HG02943 (cell line): ENCODE measurements at regions not wholly inside any gene's neighbourhood (a gene's known extent, or its start where the extent isn't known, plus 50 kb on each side); places are given as distances from the start of the nearest gene placed in this dataset.

Experiments used
- ATAC-seq: cut with Tn5 transposase; IDR thresholded peaks from one replicate; pipeline ENCODE4 v1.9.1; 2021; ENCODE audit warnings: mild to moderate bottlenecking, low read depth, moderate library complexity; ENCODE audit not compliant: unreplicated experiment

DNA sequence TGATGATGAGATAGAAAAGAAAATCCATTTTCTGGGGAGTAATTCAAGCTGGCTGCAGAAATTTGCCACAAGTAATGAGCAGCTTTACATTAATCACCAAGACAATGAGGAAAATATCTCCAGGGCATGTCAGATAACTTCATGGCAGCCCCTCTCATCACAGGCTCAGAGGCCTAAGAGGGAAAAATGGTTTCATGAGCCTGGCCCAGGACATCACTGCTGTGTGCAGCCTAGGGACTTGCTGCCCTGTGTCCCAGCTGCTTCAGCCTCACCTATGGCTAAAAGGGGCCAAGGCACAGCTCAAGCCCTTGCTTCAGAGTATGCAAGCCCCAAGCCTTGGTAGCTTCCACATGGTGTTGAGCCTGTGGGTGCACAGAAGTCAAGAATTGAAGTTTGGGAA lies 161.7 kb downstream of the OPA1 start:
- no peak for ATAC-seq

DNA sequence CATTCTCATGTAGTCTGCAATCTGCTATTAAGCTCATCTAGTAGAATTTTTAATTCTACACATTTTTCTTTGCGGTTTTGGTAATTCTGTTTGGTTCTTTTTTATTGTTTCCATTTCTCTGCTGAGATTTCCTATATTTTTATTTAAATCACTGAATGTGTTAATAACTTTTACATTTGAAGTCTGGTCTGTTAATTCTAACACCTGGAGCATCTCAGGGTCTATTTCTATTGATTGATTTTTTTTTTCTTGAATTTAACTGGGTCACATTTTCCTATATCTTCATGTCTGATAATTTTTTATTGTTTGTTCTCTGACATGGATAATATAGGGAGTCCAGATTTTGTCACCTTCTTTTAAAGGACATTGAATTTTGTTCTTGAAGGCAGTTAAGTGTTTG lies 163.5 kb downstream of the OPA1 start:
- ATAC-seq = no peak

DNA sequence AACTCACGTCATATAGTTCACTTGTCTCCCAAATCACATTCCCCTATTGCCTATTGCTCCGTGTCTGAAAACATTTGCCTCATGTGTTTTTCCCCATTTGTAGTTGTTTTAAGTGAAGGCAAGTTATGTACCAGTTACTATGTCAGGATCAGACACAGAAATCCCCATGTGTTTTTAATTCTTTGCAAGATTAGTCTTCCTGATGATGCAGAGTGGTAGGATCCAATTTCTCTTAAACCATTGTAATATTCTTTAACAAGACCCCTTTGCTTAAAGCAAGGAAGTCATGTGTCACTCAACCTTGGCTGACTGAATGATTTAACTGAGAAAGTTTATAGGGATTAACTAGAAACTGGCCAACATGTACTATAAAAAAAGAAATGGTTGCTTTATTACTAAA lies 164.4 kb downstream of the OPA1 start:
- no peak for ATAC-seq

DNA sequence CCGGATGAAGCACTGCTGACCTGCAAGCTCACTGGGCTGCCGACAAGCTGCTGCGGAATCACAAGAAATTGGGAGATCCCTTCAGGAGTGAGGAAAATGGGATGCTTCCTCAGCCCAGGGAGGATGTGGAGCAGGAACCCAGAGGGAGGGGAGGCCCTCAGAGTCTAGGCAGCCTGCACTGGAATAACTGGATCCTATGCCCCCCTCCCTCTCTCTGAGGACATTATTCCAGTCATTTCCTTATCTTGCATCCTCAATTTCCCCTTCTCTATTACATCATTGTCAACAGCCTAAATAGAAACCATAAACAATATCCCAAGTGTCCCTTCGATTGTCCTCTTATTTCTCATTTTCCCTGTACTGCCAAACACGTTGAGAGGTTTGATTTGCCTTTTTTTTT lies 169.0 kb downstream of the OPA1 start:
- no peak for ATAC-seq

DNA sequence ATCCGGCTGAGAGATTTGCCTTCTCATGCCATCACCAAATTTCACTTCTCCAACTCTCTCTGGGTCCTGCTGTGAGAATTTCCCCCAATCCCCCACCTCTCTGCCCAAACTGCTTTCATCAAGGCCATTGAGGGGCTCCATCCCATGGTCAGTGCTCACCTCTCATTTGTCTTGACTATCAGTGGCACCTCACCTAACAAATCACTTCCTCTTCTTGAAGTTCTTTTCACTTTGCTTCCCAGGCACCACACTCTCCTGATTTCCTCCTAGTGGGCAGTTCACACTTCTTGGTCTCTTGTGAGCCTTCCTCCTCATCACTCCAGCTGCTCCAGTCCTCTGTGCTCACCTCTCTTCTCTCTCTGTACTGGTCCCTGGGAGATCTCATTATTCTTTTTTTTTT lies 169.6 kb downstream of the OPA1 start:
- no peak for ATAC-seq

DNA sequence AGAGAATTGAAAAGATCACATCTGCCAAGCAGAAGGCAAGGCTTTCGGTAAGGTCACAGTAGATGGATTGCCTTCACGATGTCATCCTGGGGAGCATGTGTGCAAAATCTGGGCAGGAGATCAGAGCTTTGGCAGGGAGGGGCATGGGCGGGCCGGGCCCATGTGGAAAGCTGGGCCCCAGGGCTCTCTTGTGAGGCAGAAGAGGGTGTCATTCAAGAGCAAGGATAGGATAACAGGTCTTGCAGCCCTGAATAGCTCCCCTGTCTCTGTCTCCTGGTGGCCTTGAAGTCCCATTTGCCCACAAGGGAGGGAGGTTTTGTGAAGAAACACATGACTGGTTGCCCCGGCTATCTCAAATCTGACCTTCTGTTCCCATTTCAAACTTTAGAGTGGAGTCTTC lies 172.0 kb downstream of the OPA1 start:
- ATAC-seq = no peak

DNA sequence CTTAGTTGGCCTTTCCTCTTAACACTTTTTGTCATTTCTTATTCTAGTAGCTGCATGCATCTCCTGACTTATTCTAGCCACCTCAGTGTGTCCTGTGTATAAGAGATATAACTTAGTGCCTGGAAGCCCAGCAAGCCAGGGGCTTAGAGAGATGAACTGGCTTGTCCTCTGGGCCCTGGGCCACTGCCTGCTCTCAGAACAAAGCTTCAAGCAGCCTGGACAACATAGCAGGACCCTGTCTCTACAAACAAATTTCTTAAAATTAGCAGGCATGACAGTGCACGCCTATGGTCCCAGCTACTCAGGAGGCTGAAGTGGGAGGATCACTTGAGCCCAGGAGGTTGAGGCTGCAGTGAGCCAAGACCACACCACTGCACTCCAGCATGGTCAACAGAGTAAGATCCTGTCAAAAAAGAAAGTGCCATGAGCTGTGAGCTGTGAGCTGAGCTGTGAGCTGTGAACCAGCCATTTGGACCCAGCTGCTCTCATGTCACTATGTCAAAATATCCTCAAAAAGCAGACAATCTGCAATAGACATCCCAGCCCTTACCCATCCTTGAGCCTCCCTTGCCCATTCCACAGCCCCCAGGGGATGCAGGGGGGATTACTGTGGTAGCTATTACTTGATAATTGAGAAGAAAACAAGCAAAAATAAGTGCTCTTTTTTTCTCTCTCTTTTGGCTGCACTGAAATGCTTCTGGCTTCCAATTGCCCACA lies 174.5 kb downstream of the OPA1 start:
- ATAC-seq = no peak

DNA sequence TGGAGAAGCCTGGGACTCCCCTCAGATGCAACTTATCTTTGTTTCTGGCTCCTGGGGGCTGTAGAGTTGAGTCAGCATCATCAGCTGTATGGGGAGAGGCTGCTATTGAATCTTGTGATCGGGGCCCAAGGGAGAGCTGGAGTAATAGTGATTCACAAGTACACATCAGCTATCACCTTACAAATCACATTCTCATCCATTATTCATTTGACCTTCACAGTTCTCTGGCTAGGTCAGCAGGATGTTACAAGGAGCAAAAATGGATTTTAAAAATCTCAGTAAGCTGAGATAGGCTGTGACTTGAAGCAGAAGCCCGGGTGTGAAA lies 175.0 kb downstream of the OPA1 start:
- no peak for ATAC-seq

DNA sequence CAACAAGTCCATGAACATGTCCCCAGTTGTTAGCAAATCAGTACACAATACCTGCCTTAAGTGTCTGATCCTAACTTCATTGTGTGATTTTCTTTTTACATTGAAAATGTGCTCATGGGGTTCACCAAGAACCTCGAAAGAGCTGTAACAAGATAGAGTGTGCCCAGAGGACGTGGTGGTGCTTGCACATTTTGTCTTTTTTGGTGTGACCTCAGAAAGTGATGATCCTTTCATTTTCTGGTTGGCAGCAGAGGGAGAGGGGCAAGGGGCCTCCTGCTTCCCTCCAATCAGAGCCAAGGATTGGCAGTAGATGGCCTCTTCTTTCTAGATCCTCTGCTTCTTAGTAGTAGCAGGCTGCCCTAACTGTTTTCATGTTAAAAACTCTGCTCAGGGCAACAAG lies 176.4 kb downstream of the OPA1 start:
- ATAC-seq = no peak

DNA sequence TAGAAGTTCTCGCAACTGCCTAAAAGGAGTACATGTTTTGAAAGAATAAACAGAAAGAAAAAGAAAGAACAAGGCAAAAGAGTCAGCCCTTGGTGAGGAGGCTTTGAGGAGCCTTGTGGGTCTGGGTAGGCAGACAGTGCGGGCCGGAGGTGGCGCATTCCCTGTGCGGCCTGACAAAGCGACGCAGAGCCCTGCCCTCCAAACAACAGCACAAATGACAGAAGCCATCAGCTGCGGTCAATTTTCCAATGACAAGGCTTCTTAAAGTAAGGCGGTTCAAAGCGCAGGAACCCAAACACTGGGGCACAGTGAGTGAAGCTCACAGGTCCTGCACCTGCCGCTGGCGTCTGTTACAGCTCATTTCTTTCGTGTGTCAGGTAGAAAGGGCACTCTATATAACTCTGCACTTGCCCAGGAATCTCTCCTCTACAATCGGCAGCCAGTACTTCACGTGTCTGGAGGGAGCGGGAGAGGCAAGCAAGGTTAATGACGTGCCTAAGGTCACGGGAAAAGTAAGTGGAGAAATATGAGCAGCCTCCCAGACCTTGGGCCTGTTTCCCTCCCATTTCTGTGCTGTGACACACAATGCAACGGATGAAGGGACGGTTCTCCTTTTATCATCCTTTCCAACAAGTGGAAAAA lies 178.1 kb downstream of the OPA1 start:
- ATAC-seq = no peak

DNA sequence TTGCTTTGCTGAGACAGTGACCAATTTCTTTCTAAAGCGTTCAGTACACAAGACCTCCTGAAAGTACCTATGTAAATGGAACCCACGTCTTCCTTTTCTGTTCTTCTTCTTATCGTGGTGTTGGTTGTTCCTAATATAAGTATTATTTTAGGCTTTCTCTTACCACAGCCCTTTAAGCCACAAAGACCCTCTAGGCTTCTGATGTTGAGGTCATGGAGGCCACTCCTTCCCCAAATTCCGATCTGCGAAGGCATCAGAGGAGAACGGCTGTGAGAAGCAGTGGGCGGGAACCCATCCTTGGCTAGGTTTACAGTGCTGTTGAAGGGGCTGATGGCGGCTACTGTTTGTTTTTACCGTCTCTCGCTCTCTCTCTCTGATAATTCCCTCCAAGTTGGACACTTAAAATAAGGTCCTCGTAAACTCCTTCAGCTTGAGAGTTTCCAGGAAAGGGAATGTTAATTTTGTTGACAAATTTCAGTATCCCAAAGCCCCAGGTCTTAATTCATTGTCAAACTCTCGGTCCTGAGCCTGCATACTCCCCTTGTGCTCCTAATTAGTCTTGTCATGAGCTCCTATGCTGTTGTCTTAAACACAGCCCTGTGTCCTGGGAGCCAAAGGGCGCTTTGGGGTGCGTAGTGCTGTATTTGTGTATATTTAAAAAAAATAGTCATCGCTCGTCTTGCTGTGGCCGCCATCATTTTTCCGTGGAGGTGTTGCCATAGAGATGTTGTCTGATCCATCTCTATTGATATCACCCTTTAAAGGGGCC lies 178.8 kb downstream of the OPA1 start:
- no peak for ATAC-seq

DNA sequence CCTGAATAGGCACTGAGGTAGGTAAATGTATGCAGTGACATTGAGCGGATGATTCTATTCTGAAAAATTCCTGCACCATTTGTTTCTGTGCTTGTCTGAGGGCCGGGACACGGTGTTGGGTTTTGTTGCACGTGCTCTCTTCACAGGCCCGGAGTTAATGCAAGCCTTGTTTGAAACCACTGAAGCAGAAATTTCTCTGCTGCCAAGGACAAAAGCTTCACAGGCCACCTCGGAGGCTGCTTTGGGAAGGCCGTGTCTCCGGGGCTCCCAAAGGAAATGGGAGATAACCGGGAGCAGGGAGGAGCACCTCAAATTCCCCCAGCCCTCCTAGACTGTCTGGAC lies 179.4 kb downstream of the OPA1 start:
- no peak for ATAC-seq

DNA sequence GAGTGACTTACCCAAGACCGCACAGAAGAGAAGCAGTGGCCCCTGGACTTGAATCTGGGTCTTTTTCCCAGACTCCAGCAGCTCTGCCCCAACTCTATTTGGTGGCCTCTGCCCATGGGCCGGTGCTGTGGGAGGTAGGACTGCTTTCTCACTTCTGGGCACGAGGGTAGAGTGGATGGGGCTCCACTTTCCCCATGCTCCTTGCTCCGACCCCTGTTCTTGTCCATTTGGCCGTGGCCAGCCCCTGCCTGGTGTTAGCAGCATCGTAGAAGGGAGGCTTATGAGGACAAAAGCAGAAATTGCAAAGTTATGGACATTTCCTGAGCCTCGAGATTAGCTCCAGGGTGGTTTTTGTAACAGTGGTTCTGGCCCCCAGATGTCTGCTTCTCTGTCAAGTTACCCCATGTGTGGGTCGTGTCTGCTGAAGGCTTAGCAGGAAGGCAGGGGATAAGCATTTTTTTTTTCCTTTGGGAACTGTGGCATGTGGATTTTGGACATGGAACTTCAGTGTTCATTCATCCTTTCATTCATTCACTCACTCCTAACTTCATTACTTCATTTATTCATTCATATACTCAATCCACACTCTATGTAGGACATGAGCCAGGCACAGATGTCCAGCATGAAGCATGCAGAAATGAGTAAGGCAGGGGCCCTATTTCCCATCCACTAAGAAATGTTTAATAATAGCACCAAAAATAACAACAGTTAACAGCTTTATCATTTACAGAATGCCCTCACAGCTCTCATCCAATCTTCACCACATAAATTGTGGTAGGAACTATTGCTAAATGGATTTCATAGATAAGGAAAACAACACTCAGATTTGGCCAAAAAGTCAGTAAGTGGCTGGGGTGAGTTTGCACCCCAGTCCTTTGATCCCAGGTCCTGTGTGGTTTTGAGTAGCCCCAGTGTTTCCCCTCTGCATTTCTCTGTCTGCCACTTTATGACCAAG lies 180.5 kb downstream of the OPA1 start:
- ATAC-seq = no peak

DNA sequence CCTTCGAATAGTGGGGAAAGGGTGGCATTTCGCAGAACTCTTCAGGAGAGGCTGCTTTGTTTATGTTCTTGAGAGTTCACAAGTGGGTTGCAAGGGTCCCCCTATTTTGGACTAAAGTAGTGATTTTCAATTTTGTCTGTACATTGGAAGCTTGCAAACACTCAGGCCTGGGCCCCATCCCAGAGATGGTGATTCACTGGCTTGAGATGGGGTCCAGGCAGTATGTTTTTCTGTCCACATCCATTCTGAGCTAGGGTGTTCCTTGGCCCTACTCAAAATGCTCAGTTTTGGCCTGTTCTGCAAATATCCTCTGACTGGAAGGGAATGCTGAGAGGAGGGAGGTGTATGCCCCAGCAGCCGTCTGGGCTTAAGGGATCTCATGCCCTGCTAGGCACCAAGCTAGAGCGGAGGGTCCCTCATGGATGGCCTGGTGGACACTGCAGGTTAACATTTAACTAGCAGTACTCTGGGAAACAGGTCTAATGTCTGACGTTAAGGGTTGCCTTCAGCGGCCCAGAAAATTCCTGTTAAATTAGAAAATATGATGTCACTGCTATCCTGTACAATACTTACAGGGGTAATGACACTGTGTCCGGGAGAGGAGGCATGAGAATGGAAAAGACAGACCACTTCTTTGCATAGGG lies 181.4 kb downstream of the OPA1 start:
- ATAC-seq = no peak

DNA sequence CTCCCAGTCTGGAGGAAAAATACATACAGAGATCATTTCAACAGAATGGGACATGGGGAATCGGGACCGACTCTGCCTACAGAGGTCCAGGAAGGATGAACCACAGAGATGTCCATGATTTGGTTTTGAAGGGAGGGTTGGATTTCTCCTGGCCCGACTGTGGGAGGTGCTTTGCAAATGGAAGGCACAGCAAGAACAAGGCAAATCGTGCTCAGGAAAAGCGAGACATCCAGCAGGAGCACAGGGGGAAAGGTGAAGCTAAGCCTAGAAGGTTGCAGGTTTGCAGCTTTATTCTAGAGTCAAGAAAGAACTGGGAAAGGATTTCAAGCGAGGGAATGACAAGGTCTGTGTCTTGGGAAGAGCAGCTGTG lies 181.9 kb downstream of the OPA1 start:
- no peak for ATAC-seq

DNA sequence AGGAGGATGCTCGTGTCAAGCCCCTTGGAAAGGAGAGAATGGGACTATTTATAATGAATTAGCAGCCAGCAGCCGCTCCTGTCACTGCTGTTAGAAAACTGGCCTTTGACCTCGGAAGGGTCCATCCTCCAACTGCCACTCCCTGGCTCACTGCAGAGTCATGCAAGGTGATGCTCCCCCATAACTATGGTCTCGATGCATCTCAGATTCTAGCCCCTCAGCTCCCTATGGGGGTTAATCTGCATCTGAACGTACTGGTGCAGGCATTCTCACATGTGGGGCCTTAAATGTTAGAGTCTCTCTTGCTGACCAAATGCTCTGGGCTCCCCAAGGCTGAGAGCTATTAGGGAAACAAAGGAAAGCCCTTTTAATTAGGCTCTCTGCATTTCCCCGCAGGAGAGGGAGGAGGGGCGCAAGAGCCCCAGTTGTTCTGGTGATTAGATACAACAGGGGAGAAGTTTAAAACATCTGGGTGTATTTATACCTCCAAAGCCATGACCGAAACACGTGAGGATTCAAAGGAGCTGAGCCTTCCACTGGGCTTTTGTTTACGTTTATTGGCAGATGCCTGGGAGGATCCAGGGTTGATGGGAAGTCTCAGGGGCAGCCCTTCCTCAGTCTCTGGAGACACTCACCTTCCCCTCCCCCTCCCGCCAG lies 182.5 kb downstream of the OPA1 start:
- no peak for ATAC-seq

DNA sequence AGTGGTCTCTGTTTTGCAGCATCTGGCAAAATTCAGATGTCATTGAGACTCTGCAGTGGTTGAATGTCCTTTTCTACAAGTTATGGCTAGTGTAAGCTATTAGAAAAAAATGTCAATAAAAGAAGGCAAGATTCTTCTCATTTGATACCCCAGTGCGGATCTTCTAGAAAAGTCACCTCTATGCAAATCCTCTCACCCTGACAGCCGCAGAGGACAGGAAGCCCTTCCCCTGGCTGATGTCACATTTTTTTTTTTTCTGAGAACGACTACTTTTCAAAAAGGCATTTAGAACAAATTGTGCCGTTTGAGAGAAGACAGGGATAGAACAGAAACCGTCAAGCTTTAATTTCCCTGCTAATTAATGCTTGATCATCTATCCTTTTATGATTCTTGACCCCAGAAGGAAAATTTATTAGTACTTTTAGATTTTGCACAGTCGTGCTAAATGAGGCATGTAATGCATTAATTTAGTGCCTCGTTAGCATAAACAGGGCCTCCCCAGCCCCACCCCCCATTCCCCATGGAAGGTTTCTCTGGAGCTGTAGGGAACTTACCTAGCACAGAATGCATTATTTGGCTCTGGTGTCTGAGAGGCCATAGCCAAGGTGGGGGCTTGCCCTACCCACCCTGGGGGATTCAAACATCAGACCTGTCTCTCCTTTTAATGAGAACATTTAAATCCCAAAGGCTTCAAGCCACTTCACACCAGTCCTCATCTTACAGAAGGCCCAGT lies 183.8 kb downstream of the OPA1 start:
- ATAC-seq = no peak

DNA sequence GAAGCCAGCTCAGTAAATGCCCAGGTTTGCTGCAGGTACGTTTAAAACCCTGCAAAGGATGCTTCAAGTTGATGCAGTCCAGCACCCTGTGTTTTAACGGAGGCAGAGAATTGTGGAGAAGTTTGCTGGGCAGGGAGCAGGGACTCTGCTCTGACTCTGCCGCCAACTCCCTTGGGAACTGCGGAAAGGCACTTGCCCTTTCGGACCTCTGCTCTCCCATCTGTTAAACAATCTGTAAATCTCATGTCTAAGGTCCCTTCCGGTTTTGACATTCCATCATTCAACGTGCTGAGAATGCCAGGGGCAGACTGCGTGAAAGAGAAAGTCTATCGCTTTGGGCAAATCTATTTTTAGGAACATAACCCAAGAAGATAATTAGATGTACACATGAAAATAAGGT lies 184.5 kb downstream of the OPA1 start:
- ATAC-seq = no peak

DNA sequence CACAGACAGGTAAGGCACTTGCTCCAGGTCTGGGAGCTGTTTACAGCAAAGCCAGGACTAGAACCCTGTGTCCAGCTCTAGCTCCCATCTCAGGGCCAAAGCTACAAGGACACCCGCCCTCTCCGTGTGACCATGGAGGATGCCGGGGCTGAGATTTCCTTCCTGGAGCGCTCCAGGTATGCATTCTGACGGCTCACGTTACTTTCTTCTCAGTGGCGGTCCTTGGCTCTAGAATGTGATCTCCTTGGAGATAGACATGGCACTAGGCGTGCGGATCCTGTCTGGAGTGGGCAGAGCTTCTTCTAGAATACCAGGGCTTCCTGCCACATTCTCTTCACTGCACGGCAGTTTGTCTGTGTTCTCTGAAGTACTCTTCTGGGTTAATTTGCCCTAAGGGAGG lies 185.7 kb downstream of the OPA1 start:
- no peak for ATAC-seq
